HCT116 (cell line): ENCODE measurements at regions not wholly inside any gene's neighbourhood (a gene's known extent, or its start where the extent isn't known, plus 50 kb on each side); places are given as distances from the start of the nearest gene placed in this dataset.

ENCODE experiments used
- ATAC-seq: fragments of 200-7000 bp; cut with Tn5 transposase; 2 replicates; pipeline ENCODE4 v1.9.1; 2020; ENCODE audit warnings: mild to moderate bottlenecking, moderate library complexity
- BruUV-seq: library from RNA; stranded (reverse); fragments of 400-500 nt; replicated peaks from 2 replicates; lab custom pipeline; 2021; lab: Mats Ljungman, UMichigan
- CTCF ChIA-PET: fragments of 300-600 bp; sonication (Branson Sonifier 250); formaldehyde crosslinking; loops from one replicate; lab custom pipeline; 2021; ENCODE audit warnings: antibody characterized with exemption; lab: Charles Lee
- POLR2A ChIA-PET: fragments of 300-600, 350-600 bp; sonication (Branson Sonifier 250); formaldehyde crosslinking; loops from one replicate; lab custom pipeline; 2021; ENCODE audit warnings: antibody characterized with exemption; lab: Charles Lee
- RAD21 ChIA-PET, 2 experiments: fragments of 300-600 bp; sonication (Branson Sonifier 250); formaldehyde crosslinking; loops; one replicate each; lab custom pipeline; 2023; ENCODE audit warnings: low total read pairs in 2 of 2; ENCODE audit not compliant: uncharacterized antibody in 2 of 2, unreplicated experiment in 2 of 2, low non-redundant PET in 1 of 2; lab: Charles Lee
- DNase-seq: peaks from one replicate; pipeline ENCODE4 v3.0.0-alpha.2; 2010; ENCODE audit warnings: low read depth, low spot score
- H2AFZ ChIP-seq: fragments of 200-600 bp; shearing (Covaris generic), sonication (generic); 2 replicates; pipeline ENCODE4 v1.6.1; 2017; ENCODE audit warnings: low read depth, mixed run types, mixed read lengths, antibody characterized with exemption, low read length; ENCODE audit not compliant: poor library complexity, severe bottlenecking
- H3K27ac ChIP-seq: 2 replicates; pipeline ENCODE4 v1.5.1; 2012; ENCODE audit warnings: low read depth, low read length
- H3K27me3 ChIP-seq: fragments of 200-600 bp; sonication (generic); 2 replicates; pipeline ENCODE4 v1.6.1; 2016; ENCODE audit warnings: mixed run types, low read length, mixed read lengths; ENCODE audit not compliant: insufficient read depth
- H3K36me3 ChIP-seq, 2 experiments: fragments of 200-500 bp in 1 of 2; fragments of 200-600 bp in 1 of 2; sonication (Bioruptor generic) in 1 of 2; sonication (generic) in 1 of 2; 2 replicates each; pipeline versions ENCODE4 v1.5.1 to v1.6.1; 2014 to 2016; ENCODE audit warnings: low read length in 2 of 2, inconsistent platforms in 1 of 2, mixed read lengths in 1 of 2, mixed run types in 1 of 2; ENCODE audit not compliant: insufficient read depth in 2 of 2, control insufficient read depth in 1 of 2
- H3K4me1 ChIP-seq, 2 experiments: fragments of 200-600 bp in 1 of 2; sonication (generic) in 1 of 2; 2 replicates each; pipeline versions ENCODE4 v1.5.1 to v1.6.1; 2012 to 2017; ENCODE audit warnings: low read length in 2 of 2, inconsistent platforms in 1 of 2, mild to moderate bottlenecking in 1 of 2, mixed read lengths in 1 of 2, mixed run types in 1 of 2, moderate library complexity in 1 of 2; ENCODE audit not compliant: insufficient read depth in 2 of 2, control insufficient read depth in 1 of 2
- H3K4me2 ChIP-seq: fragments of 200-600 bp; sonication (generic); 2 replicates; pipeline ENCODE4 v1.6.1; 2017; ENCODE audit warnings: mixed run types, low read length, mixed read lengths
- H3K4me3 ChIP-seq, 2 experiments: fragments of 200-600 bp in 1 of 2; sonication (generic) in 1 of 2; replicated peaks in 1 of 2; 2 replicates each; pipeline ENCODE4 v1.5.1; 2011 to 2016; ENCODE audit warnings: low read length in 2 of 2, control low read depth in 1 of 2, low read depth in 1 of 2, mild to moderate bottlenecking in 1 of 2, mixed read lengths in 1 of 2, mixed run types in 1 of 2
- H3K79me2 ChIP-seq: fragments of 200-600 bp; sonication (generic); 2 replicates; pipeline ENCODE4 v1.6.1; 2017; ENCODE audit warnings: mild to moderate bottlenecking, mixed run types, low read length, moderate library complexity, mixed read lengths; ENCODE audit not compliant: insufficient read depth
- H3K9ac ChIP-seq: fragments of 200-600 bp; sonication (generic); 2 replicates; pipeline ENCODE4 v1.6.1; 2016; ENCODE audit warnings: low read length, mixed read lengths
- H3K9me2 ChIP-seq: fragments of 200-600 bp; sonication (generic), shearing (Covaris generic); 2 replicates; pipeline ENCODE4 v1.6.1; 2017; ENCODE audit warnings: mixed run types, mild to moderate bottlenecking, moderate library complexity; ENCODE audit not compliant: insufficient read depth
- H3K9me3 ChIP-seq, 2 experiments: fragments of 200-500 bp in 1 of 2; fragments of 200-600 bp in 1 of 2; sonication (Bioruptor generic) in 1 of 2; sonication (generic) in 1 of 2; 2 replicates each; pipeline ENCODE4 v1.6.1; 2014 to 2017; ENCODE audit warnings: low read length in 2 of 2, mixed read lengths in 2 of 2, inconsistent platforms in 1 of 2, low read depth in 1 of 2, mild to moderate bottlenecking in 1 of 2, mixed run types in 1 of 2, moderate library complexity in 1 of 2; ENCODE audit not compliant: control insufficient read depth in 1 of 2, insufficient read depth in 1 of 2
- H4K20me1 ChIP-seq: fragments of 200-600 bp; sonication (generic), shearing (Covaris generic); 2 replicates; pipeline ENCODE4 v1.6.1; 2017; ENCODE audit warnings: mixed run types, mild to moderate bottlenecking, moderate library complexity; ENCODE audit not compliant: insufficient read depth
- CBX3 ChIP-seq: IDR thresholded peaks from 2 replicates; pipeline ENCODE4 v1.6.1; 2012; ENCODE audit warnings: low read depth
- EZH2 ChIP-seq: fragments of 200-600 bp; sonication (generic); IDR thresholded peaks from 2 replicates; pipeline ENCODE4 v1.6.1; 2017; ENCODE audit warnings: antibody characterized with exemption, mixed run types
- EZH2phosphoT487 ChIP-seq: fragments of 200-600 bp; IDR thresholded peaks from 2 replicates; pipeline ENCODE4 v1.6.1; 2018; ENCODE audit warnings: antibody characterized with exemption, borderline replicate concordance
- FOSL1 ChIP-seq: IDR thresholded peaks from 2 replicates; pipeline ENCODE4 v1.6.1; 2012; ENCODE audit warnings: low read depth
- JUND ChIP-seq: IDR thresholded peaks from 2 replicates; pipeline ENCODE4 v1.6.1; 2012
- POLR2A ChIP-seq: IDR thresholded peaks from 2 replicates; pipeline ENCODE4 v1.7.0; 2011; ENCODE audit warnings: borderline replicate concordance; ENCODE audit not compliant: insufficient read depth, insufficient read length; ENCODE audit errors: extremely low read depth
- SIN3A ChIP-seq: IDR thresholded peaks from 2 replicates; pipeline ENCODE4 v1.6.1; 2012; ENCODE audit warnings: low read depth
- SRF ChIP-seq: IDR thresholded peaks from 2 replicates; pipeline ENCODE4 v1.6.1; 2012; ENCODE audit warnings: low read depth
- TCF7L2 ChIP-seq: IDR thresholded peaks from 2 replicates; pipeline ENCODE4 v1.7.0; 2011; ENCODE audit warnings: borderline replicate concordance, inconsistent platforms; ENCODE audit not compliant: insufficient read depth, insufficient read length; ENCODE audit errors: extremely low read depth
- intact Hi-C: fragments of 100-400 bp; cut with micrococcal nuclease; formaldehyde crosslinking; loops from 2 replicates; pipeline ENCODE4 v1.10.0; 2022
- TF ChIP-seq, protein P1 (sequence below): IDR thresholded peaks from 2 replicates; pipeline ENCODE4 v1.6.1; 2012
- TF ChIP-seq, protein P2 (sequence below): IDR thresholded peaks from 2 replicates; pipeline ENCODE4 v1.6.1; 2011; ENCODE audit warnings: mild to moderate bottlenecking, low read length, moderate library complexity; ENCODE audit not compliant: insufficient replicate concordance; ENCODE audit errors: extremely low read depth
- TF ChIP-seq, protein P3 (sequence below): IDR thresholded peaks from 2 replicates; pipeline ENCODE4 v1.6.1; 2012
- TF ChIP-seq, protein P4 (sequence below): IDR thresholded peaks from 2 replicates; pipeline ENCODE4 v1.6.1; 2012; ENCODE audit warnings: low read depth

DNA sequence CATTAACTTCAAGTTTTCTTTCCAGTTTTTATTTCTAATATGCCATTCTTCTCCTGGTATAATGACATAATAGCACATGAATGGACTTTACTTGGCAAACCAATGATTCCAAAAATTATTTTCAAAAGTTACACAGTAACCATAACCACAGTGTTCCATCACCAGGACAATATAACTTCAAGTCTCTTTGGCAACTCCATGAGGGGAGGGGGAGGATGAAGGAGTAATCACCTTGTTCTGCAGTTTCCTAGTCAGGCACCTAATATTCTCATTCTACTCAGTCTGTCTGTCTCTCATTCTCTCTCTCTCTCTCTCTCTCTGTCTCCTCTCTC lies 66.6 kb downstream of the BTG1 start:
- TF ChIP-seq, protein P1, sequence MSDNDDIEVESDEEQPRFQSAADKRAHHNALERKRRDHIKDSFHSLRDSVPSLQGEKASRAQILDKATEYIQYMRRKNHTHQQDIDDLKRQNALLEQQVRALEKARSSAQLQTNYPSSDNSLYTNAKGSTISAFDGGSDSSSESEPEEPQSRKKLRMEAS, result no peak
- TF ChIP-seq SIN3A, result no peak
- no peak for TF ChIP-seq TCF7L2
- no peak for TF ChIP-seq FOSL1
- no peak for TF ChIP-seq EZH2phosphoT487
- TF ChIP-seq POLR2A, result no peak
- no peak for TF ChIP-seq CBX3
- TF ChIP-seq, protein P2, sequence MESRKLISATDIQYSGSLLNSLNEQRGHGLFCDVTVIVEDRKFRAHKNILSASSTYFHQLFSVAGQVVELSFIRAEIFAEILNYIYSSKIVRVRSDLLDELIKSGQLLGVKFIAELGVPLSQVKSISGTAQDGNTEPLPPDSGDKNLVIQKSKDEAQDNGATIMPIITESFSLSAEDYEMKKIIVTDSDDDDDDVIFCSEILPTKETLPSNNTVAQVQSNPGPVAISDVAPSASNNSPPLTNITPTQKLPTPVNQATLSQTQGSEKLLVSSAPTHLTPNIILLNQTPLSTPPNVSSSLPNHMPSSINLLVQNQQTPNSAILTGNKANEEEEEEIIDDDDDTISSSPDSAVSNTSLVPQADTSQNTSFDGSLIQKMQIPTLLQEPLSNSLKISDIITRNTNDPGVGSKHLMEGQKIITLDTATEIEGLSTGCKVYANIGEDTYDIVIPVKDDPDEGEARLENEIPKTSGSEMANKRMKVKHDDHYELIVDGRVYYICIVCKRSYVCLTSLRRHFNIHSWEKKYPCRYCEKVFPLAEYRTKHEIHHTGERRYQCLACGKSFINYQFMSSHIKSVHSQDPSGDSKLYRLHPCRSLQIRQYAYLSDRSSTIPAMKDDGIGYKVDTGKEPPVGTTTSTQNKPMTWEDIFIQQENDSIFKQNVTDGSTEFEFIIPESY, result no peak
- TF ChIP-seq JUND, result no peak
- TF ChIP-seq, protein P3, sequence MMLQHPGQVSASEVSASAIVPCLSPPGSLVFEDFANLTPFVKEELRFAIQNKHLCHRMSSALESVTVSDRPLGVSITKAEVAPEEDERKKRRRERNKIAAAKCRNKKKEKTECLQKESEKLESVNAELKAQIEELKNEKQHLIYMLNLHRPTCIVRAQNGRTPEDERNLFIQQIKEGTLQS, result no peak
- no peak for TF ChIP-seq SRF
- TF ChIP-seq EZH2, result no peak
- TF ChIP-seq, protein P4, sequence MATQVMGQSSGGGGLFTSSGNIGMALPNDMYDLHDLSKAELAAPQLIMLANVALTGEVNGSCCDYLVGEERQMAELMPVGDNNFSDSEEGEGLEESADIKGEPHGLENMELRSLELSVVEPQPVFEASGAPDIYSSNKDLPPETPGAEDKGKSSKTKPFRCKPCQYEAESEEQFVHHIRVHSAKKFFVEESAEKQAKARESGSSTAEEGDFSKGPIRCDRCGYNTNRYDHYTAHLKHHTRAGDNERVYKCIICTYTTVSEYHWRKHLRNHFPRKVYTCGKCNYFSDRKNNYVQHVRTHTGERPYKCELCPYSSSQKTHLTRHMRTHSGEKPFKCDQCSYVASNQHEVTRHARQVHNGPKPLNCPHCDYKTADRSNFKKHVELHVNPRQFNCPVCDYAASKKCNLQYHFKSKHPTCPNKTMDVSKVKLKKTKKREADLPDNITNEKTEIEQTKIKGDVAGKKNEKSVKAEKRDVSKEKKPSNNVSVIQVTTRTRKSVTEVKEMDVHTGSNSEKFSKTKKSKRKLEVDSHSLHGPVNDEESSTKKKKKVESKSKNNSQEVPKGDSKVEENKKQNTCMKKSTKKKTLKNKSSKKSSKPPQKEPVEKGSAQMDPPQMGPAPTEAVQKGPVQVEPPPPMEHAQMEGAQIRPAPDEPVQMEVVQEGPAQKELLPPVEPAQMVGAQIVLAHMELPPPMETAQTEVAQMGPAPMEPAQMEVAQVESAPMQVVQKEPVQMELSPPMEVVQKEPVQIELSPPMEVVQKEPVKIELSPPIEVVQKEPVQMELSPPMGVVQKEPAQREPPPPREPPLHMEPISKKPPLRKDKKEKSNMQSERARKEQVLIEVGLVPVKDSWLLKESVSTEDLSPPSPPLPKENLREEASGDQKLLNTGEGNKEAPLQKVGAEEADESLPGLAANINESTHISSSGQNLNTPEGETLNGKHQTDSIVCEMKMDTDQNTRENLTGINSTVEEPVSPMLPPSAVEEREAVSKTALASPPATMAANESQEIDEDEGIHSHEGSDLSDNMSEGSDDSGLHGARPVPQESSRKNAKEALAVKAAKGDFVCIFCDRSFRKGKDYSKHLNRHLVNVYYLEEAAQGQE, result no peak
- RAD21 ChIA-PET, result no interaction called here
- Histone ChIP-seq H3K9me2 (no peaks in the 10 kb centered on the region), H3K9ac (no peak overlapping the region), H4K20me1 (no peaks in the 10 kb centered on the region), H3K4me2 (0 out of 2 replicates have a peak overlapping the region, but pooled peaks have one; percentile 53), H3K79me2 (no peaks in the 10 kb centered on the region), H3K9me3 (no peaks in the 10 kb centered on the region), H2AFZ (no peak overlapping the region), H3K4me1 (peaks cover 7 to 37% of the 10 kb centered on the region in 2 experiments; a peak in 3 of 4 replicates), H3K36me3 (no peaks in the 10 kb centered on the region), H3K27me3 (no peaks in the 10 kb centered on the region), H3K27ac (no peak overlapping the region), H3K4me3 (no peak overlapping the region)
- no TSS peak for BruUV-seq
- intact Hi-C loops, result no loop called here
- POLR2A ChIA-PET, result no interaction called here
- DNase-seq (no peak), ATAC-seq (no peak)
- CTCF ChIA-PET, result no interaction called here
